GM12878 (cell line): ENCODE measurements at regions not wholly inside any gene's neighbourhood (a gene's known extent, or its start where the extent isn't known, plus 50 kb on each side); places are given as distances from the start of the nearest gene placed in this dataset.

Source experiments
- POLR2A ChIP-seq: IDR thresholded peaks from 2 replicates; pipeline ENCODE4 v1.6.1; 2011; ENCODE audit warnings: low read depth, mild to moderate bottlenecking, low read length
- SP1 ChIP-seq: IDR thresholded peaks from one replicate; pipeline ENCODE4 v1.6.1; 2011; ENCODE audit warnings: low read depth, low read length
- TARDBP ChIP-seq: IDR thresholded peaks from 2 replicates; pipeline ENCODE4 v1.6.1; 2016; ENCODE audit warnings: borderline replicate concordance
- TCF3 ChIP-seq: IDR thresholded peaks from 2 replicates; pipeline ENCODE4 v1.6.1; 2012; ENCODE audit warnings: low read depth, mild to moderate bottlenecking, low read length, borderline replicate concordance; ENCODE audit not compliant: insufficient read depth
- TF ChIP-seq, protein P1 (sequence below): IDR thresholded peaks from 2 replicates; pipeline ENCODE4 v1.6.1; 2011; ENCODE audit warnings: low read depth, mild to moderate bottlenecking, low read length, moderate library complexity, borderline replicate concordance; ENCODE audit errors: extremely low read depth
- TF ChIP-seq, protein P2 (sequence below): fragments of 450-650 bp; conservative IDR thresholded peaks from 2 replicates; pipeline ENCODE4 v1.6.1; 2017; ENCODE audit warnings: mild to moderate bottlenecking, moderate library complexity

DNA sequence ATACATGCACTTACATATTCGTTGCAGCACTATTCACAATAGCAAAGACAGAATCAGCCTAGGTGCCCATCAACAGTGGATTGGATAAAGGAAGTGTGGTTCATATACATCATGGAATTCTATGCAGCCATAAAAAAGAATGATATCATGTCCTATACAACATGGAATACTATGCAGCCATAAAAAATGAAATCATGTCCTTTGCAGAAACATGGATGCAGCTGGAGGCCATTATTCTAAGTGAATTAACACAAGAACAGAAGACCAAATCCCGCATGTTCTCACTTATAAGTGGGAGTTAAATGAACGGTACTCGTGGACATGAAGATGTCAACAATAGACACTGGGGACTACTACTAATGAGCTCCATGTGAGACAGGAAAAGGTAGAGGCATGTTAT, 288.1 kb upstream of the TFPI start:
- TF ChIP-seq TARDBP: no peak
- TF ChIP-seq SP1: no peak
- TF ChIP-seq, protein P1, sequence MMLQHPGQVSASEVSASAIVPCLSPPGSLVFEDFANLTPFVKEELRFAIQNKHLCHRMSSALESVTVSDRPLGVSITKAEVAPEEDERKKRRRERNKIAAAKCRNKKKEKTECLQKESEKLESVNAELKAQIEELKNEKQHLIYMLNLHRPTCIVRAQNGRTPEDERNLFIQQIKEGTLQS: no peak
- TF ChIP-seq POLR2A: no peak
- TF ChIP-seq TCF3: no peak
- TF ChIP-seq, protein P2, sequence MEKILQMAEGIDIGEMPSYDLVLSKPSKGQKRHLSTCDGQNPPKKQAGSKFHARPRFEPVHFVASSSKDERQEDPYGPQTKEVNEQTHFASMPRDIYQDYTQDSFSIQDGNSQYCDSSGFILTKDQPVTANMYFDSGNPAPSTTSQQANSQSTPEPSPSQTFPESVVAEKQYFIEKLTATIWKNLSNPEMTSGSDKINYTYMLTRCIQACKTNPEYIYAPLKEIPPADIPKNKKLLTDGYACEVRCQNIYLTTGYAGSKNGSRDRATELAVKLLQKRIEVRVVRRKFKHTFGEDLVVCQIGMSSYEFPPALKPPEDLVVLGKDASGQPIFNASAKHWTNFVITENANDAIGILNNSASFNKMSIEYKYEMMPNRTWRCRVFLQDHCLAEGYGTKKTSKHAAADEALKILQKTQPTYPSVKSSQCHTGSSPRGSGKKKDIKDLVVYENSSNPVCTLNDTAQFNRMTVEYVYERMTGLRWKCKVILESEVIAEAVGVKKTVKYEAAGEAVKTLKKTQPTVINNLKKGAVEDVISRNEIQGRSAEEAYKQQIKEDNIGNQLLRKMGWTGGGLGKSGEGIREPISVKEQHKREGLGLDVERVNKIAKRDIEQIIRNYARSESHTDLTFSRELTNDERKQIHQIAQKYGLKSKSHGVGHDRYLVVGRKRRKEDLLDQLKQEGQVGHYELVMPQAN: no peak
